Vagina (tissue), 2 donors: ENCODE measurements at regions not wholly inside any gene's neighbourhood (a gene's known extent, or its start where the extent isn't known, plus 50 kb on each side); places are given as distances from the start of the nearest gene placed in this dataset.

Source experiments
- DNase-seq, 2 donors: peaks; one replicate each; pipeline ENCODE4 v3.0.0-alpha.2; 2017; ENCODE audit errors: extremely low spot score in 2 of 2
- H3K27ac ChIP-seq: fragments of 200-600 bp; sonication (generic); one replicate; pipeline ENCODE4 v1.5.1; 2019
- H3K27me3 ChIP-seq: fragments of 200-600 bp; sonication (generic); one replicate; pipeline ENCODE4 v1.5.1; 2019
- H3K36me3 ChIP-seq, 2 donors: fragments of 200-600 bp; sonication (generic); one replicate each; pipeline ENCODE4 v1.5.1; 2017 to 2019
- H3K4me1 ChIP-seq: fragments of 200-600 bp; sonication (generic); one replicate; pipeline ENCODE4 v1.5.1; 2019
- H3K4me3 ChIP-seq, 2 donors: fragments of 200-600 bp; sonication (generic); 1 replicate in 1 of 2; 2 replicates in 1 of 2; pipeline ENCODE4 v1.5.1; 2016 to 2019
- H3K9me3 ChIP-seq: fragments of 200-600 bp; sonication (generic); one replicate; pipeline ENCODE4 v1.5.1; 2019
- CTCF ChIP-seq, 3 experiments: fragments of 450-650 bp in 2 of 3; fragments of 200-600 bp in 1 of 3; sonication (generic) in 1 of 3; IDR thresholded peaks; one replicate each; pipeline ENCODE4 v1.5.1; 2017 to 2019; ENCODE audit warnings: antibody characterized with exemption in 3 of 3, mild to moderate bottlenecking in 2 of 3, moderate library complexity in 2 of 3
- POLR2A ChIP-seq, 2 donors: fragments of 450-650 bp; IDR thresholded peaks; one replicate each; pipeline ENCODE4 v1.6.1; 2017; ENCODE audit warnings: antibody characterized with exemption in 2 of 2, mild to moderate bottlenecking in 2 of 2, moderate library complexity in 2 of 2
- POLR2AphosphoS5 ChIP-seq, 2 donors: sonication (generic); formaldehyde crosslinking; IDR thresholded peaks; one replicate each; pipeline ENCODE4 v1.9.0; 2017; ENCODE audit warnings: antibody characterized with exemption in 2 of 2, mild to moderate bottlenecking in 2 of 2, low read depth in 1 of 2; ENCODE audit not compliant: insufficient read depth in 1 of 2
- intact Hi-C: fragments of 100-400 bp; cut with DNase I; formaldehyde crosslinking; loops from one replicate; pipeline ENCODE4 v1.15.1; 2023

GRCh38 chr16:82421851-82422250 is 204.9 kb upstream of the CDH13 start:
- no peak overlapping the region for H3K27ac ChIP-seq
- no peaks in the 10 kb centered on the region for H3K27me3 ChIP-seq
- no peaks in the 10 kb centered on the region for H3K36me3 ChIP-seq
- H3K9me3 ChIP-seq = no peaks in the 10 kb centered on the region
- DNase-seq = no peak
- H3K4me1 ChIP-seq = no peaks in the 10 kb centered on the region
- TF ChIP-seq POLR2AphosphoS5 (IDR thresholded peaks at IDR 0.05; ENCODE audit: insufficient read depth in 1 of 2, low read depth in 1 of 2) = no peak
- TF ChIP-seq CTCF (IDR thresholded peaks at IDR 0.05) = no peak
- TF ChIP-seq POLR2A (IDR thresholded peaks at IDR 0.05) = no peak
- intact Hi-C loops = no loop called here
- no peak overlapping the region for H3K4me3 ChIP-seq

- no peak for TF ChIP-seq CTCF (IDR thresholded peaks at IDR 0.05)
- TF ChIP-seq POLR2A (IDR thresholded peaks at IDR 0.05) = no peak
- no peak for TF ChIP-seq POLR2AphosphoS5 (IDR thresholded peaks at IDR 0.05; ENCODE audit: insufficient read depth in 1 of 2, low read depth in 1 of 2)
- no peaks in the 10 kb centered on the region for H3K36me3 ChIP-seq
- no peak for DNase-seq
- H3K27me3 ChIP-seq = no peaks in the 10 kb centered on the region
- no peaks in the 10 kb centered on the region for H3K9me3 ChIP-seq
- H3K4me1 ChIP-seq = no peaks in the 10 kb centered on the region
- intact Hi-C loops = no loop called here
- H3K4me3 ChIP-seq = no peak overlapping the region
- H3K27ac ChIP-seq = no peak overlapping the region
Observed at GRCh38 chr16:82419332-82419731, 207.4 kb upstream of the CDH13 start.

- intact Hi-C loops = no loop called here
- Histone ChIP-seq H3K27me3 (no peaks in the 10 kb centered on the region), H3K4me3 (no peak overlapping the region), H3K9me3 (no peaks in the 10 kb centered on the region), H3K27ac (no peak overlapping the region), H3K4me1 (no peaks in the 10 kb centered on the region), H3K36me3 (no peaks in the 10 kb centered on the region)
- TF ChIP-seq CTCF (IDR thresholded peaks at IDR 0.05) (no peak), POLR2A (IDR thresholded peaks at IDR 0.05) (no peak), POLR2AphosphoS5 (IDR thresholded peaks at IDR 0.05; ENCODE audit: insufficient read depth in 1 of 2, low read depth in 1 of 2) (no peak)
- no peak for DNase-seq
Observed at GRCh38 chr16:82414476-82414875, 212.3 kb upstream of the CDH13 start.

DNA sequence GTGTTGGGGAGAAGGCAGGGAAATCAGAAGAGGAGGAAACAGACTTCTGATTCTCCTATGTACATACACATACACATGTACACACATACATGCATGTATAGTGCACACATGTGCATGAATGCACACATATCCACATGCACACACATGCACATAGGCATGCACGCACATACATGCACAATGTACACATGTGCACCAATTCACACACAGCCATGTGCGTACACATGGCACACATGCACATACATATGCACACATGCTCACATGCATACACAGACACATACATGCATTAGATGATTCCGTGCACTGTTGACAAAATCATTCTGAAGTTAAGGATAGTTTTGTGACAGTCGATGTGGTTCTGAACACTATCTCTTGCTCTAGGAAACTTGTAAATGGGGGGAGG is 214.0 kb upstream of the CDH13 start:
- TF ChIP-seq POLR2AphosphoS5 (IDR thresholded peaks at IDR 0.05; ENCODE audit: insufficient read depth in 1 of 2, low read depth in 1 of 2) = no peak
- TF ChIP-seq POLR2A (IDR thresholded peaks at IDR 0.05) = no peak
- TF ChIP-seq CTCF (IDR thresholded peaks at IDR 0.05) = no peak
- H3K9me3 ChIP-seq = no peaks in the 10 kb centered on the region
- H3K36me3 ChIP-seq = no peaks in the 10 kb centered on the region
- no peaks in the 10 kb centered on the region for H3K27me3 ChIP-seq
- no peaks in the 10 kb centered on the region for H3K4me1 ChIP-seq
- intact Hi-C loops = no loop called here
- no peak overlapping the region for H3K4me3 ChIP-seq
- DNase-seq = no peak
- no peak overlapping the region for H3K27ac ChIP-seq

DNA sequence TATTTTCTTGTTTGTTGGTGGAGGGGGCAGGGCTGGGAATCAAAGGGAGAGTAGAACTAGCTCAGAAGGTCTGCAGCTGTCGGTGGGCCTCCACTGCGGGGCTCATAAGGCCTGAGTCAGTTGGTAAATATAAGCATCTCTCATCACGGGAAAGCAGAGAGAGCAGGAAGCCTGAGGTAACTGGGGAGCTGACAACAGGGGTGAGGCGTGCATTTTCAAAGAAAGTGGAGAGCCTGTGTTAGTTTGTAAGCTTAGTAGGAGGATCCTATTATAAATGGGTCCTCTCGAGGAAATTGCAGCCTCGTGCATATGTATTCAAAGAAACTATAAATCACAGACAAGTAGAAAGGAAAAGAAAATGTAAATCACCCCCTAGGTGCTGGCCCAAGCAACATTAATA is 221.0 kb upstream of the CDH13 start:
- Histone ChIP-seq H3K36me3 (no peaks in the 10 kb centered on the region), H3K4me3 (no peak overlapping the region), H3K27me3 (no peaks in the 10 kb centered on the region), H3K9me3 (no peaks in the 10 kb centered on the region), H3K4me1 (no peaks in the 10 kb centered on the region), H3K27ac (no peak overlapping the region)
- no peak for DNase-seq
- TF ChIP-seq POLR2A (IDR thresholded peaks at IDR 0.05) = no peak
- no peak for TF ChIP-seq CTCF (IDR thresholded peaks at IDR 0.05)
- no peak for TF ChIP-seq POLR2AphosphoS5 (IDR thresholded peaks at IDR 0.05; ENCODE audit: insufficient read depth in 1 of 2, low read depth in 1 of 2)
- intact Hi-C loops = no loop called here
